HG03064 (cell line): ENCODE measurements at regions not wholly inside any gene's neighbourhood (a gene's known extent, or its start where the extent isn't known, plus 50 kb on each side); places are given as distances from the start of the nearest gene placed in this dataset.
"Not testable (repeated sequence)": the region's sequence is repeated elsewhere in the genome, so short reads cannot be mapped to it uniquely, and the experiment has no call there.

Source experiments
- ATAC-seq: cut with Tn5 transposase; IDR thresholded peaks from one replicate; pipeline ENCODE4 v1.9.1; 2021; ENCODE audit warnings: low read depth; ENCODE audit not compliant: unreplicated experiment

DNA sequence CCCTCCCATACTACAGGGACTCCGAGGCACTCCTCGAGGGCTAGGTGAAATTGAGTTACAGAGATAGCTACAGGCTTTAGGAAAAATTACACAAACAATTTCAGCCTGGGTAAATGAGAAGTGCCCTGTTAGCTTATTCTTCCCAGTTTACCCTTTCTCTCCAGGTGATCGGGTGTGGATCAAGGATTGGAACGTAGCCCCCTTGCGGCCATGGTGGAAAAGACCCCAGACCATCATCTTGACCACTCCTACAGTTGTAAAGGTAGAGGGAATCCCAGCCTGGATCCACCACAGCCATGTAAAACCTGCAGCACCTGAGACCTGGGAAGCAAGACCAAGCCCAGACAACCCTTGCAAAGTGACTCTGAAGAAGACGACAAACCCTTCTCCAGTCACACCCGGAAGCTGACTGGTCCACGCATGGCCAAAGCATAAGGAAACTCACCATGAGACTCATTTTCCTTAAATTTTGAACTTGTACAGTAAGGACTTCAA, 600.6 kb downstream of the UQCRFS1 start:
- ATAC-seq: no peak

DNA sequence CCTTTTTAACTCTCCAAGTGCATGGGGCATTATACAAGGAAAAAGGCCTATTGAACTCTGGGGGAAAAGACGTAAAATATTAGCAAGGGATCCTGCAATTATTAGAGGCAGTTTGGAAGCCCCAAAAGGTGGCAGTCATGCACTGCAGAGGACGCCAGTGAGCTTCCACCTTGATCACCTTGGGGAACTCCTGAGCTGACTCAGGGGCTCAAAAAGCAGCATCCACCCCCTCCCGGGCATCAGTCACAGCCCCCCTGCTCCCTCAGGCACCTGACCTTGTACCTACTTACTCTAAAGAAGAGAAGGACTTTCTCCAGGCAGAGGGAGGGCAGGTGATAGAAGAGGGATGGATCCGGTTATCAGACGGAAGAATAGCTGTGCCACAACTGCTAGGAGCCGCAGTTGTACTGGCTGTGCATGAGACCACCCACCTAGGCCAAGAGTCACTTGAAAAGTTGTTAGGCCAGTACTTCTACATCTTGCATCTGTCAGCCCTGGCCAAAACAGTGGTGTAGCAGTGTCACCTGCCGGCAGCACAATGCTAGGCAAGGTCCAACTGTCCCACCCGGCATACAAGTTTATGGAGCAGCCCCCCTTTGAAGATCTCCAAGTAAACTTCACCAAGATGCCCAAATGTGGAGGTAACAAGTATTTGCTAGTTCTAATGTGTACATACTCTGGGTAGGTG, 601.6 kb downstream of the UQCRFS1 start:
- not testable (repeated sequence) for ATAC-seq

- no peak for ATAC-seq
Measured at GRCh38 chr19:28610731-28611130, 602.2 kb downstream of the UQCRFS1 start.

DNA sequence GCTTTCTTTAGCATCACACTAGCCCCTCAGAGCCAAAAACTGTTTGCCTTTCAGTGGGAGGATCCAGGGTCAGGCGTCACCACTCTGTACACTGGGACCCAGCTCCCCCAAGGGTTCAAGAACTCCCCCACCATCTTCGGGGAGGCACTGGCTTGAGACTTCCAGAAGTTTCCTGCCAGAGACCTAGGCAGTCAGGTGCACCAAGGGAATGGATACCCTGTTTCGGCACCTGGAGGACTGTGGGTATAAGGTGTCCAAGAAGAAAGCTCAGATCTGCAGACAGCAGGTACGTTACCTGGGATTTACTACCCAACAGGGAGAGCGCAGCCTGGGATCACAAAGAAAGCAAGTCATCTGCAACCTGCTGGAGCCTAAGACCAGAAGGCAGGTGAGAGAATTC, 603.0 kb downstream of the UQCRFS1 start:
- ATAC-seq: no peak

DNA sequence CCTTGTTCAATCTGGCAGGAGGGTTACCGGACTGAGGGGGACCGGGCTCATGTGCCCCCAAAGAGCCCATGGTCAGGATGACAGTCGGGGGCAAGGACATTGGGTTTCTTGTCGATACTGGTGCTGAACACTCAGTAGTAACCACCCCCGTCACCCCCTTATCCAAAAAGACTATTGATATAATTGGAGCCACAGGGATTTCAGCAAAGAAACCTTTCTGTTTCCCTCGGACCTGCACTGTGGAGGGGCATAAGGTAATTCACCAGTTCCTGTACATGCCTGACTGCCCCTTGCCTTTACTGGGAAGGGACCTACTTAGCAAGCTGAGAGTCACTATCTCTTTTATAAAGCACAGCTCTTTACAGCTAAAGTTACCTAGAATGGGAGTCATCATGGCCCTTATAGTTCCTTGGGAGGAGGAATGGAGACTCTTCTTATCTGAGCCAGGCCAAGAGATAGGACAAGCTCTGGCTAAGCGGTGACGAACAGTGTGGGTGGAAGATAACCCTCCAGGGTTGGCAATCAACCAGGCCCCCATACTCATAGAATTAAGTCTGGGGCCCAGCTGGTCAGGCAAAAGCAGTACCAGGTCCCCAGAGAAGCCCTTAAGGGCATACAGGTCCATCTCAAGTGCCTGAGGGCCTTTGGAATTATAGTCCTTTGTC, 603.7 kb downstream of the UQCRFS1 start:
- ATAC-seq: no peak

DNA sequence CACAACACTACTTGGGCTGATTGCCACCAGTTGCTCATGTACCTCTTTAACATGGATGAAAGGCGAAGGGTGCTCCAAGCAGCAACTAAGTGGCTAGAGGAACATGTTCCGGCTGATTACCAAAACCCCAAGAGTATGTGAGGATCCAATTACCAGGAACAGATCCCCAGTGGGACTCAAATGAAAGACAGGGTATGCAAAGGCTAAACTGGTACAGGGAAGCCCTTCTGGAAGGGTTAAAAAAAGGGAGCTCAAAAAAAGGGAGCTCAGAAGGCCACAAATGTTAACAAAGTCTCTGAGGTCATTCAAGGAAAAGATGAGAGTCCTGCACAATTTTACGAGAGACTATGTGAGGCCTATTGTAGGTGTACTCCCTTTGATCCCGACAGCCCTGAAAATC, 604.7 kb downstream of the UQCRFS1 start:
- ATAC-seq: no peak

DNA sequence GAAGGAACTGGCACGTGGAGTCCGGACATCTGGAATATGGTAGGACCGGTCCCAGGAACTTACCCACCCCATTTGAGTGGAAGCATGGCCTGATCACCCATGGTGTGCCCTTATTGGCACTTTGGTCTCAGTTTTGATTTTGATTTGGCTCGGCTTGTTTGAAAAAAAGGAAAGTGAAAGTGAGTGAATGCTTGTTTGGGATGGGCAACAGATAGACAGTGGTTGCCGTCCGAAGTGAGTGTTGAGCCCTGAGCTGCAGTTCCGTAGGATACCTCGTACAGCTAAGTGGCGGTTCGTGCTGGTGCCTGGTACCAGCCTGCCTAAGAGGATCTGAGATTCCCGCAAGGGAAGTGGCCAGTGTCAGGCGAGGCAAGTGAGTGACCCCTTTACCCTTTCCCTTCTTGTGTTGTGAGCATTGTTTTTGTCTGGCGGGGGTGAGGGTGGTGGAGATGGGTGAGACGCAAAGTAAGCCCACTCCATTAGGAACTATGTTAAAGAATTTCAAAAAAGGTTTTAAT, 605.8 kb downstream of the UQCRFS1 start:
- no peak for ATAC-seq

- no peak for ATAC-seq
Measured at GRCh38 chr19:28606269-28607032, 606.5 kb downstream of the UQCRFS1 start.

- no peak for ATAC-seq
Measured at GRCh38 chr19:28605501-28606268, 607.3 kb downstream of the UQCRFS1 start.

- ATAC-seq: no peak
Measured at GRCh38 chr19:28603453-28603852, 609.5 kb downstream of the UQCRFS1 start.

DNA sequence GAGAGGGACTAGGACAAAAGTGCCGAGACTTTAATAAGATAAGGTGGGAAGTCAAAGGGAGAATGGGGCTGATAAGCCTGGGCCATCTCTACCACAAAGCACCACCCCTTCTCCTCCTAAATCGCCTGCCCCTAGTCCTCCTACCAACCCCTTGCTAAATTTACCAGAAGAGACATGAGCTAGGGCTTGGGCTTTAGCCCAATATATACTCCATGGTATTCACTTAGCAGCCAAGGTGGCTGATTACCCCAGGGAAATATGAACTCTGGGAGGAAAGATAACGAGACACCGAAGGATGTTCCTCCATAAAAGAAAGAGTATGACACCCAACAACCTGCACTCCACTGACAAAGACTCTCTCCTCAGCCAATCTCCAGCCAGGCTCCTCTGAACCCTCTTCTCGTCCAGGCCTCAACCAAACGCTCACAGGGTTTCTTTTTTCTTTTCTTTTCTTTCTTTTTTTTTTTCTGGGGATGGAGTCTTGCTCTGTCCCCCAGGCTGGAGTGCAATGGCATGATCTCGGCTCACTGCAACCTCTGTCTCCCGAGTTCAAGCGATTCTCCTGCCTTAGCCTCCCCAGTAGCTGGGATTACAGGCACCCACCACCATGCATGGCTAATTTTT, 610.2 kb downstream of the UQCRFS1 start:
- ATAC-seq: no peak

- ATAC-seq: no peak
Measured at GRCh38 chr19:28601723-28602440, 611.1 kb downstream of the UQCRFS1 start.

DNA sequence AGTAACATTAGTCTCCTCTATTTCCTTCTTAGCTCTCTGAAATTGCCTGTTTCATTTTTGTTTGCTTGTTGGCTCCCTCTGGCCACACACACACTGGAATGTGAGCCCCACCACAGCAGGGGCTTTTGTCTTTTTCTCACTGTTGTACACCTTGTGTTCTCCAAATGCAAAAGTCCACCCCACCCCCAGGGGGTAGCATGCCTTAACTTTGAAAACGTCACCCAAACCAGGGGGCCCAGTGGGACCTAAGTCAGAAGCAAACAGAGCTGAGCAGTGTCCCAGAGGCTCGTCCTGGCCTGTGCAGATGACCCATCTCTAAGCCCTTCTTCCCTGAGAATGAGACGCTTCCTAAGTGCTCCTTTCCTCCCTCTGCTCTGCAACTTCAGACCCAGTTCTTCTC, 614.1 kb downstream of the UQCRFS1 start:
- ATAC-seq: no peak

DNA sequence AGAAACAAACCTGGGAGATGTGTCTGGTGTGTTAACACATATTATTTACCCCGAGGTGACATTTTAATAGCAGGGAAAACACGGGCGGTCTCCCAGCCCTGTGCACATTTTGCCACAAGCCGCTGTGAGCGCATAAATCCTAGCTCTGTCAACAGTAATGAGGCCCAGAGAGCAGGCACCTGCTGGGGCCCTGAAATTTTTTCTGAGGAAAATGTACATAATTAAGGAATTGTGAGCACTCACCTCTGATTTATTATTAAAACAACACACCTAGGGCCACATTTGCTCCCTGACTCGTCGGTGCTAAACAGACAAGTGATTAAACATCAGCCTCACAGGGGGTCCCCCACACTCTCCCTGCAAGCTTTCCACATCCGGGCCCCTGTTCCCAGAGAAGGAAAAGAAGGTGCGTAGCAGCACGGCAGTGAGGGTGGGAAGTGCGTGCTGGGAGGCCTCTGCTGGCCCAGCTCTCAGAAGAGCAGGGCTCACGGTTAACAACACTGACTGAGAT, 616.3 kb downstream of the UQCRFS1 start:
- ATAC-seq: no peak

- ATAC-seq: no peak
Measured at GRCh38 chr19:28595722-28596480, 617.0 kb downstream of the UQCRFS1 start.

GRCh38 chr19:28594737-28595136, 618.2 kb downstream of the UQCRFS1 start:
- no peak for ATAC-seq

DNA sequence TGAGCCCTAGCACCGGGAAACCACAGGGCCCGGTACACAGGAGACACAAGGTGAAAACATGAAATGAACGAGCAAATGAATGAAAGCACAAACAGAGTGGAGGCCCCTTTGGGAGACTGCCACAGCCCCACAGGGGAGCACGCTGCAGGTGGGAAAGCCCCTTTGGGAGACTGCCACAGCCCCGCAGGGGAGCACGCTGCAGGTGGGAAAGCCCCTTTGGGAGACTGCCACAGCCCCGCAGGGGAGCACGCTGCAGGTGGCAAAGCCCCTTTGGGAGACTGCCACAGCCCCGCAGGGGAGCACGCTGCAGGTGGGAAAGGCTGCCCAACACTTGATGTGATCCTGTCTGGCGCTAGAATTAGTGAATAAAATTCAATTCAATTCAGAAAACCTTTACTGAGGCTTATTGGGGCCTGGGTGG, 623.0 kb downstream of the UQCRFS1 start:
- not testable (repeated sequence) for ATAC-seq

GRCh38 chr19:28586474-28586873, 626.5 kb downstream of the UQCRFS1 start:
- ATAC-seq: no peak
